SK-N-SH treated with all-trans-retinoic acid at 6 μM for 48 hours (cell line): ENCODE measurements at regions not wholly inside any gene's neighbourhood (a gene's known extent, or its start where the extent isn't known, plus 50 kb on each side); places are given as distances from the start of the nearest gene placed in this dataset.

Experiments
- ATAC-seq: fragments of 200-7000 bp; cut with Tn5 transposase; 3 replicates; pipeline ENCODE4 v1.9.1; 2020; ENCODE audit warnings: mild to moderate bottlenecking, moderate library complexity
- ARNTL ChIP-seq: fragments of 450-650 bp; formaldehyde crosslinking; IDR thresholded peaks from 2 replicates; pipeline ENCODE4 v1.5.0; 2020; ENCODE audit warnings: low read depth, mild to moderate bottlenecking, moderate library complexity, borderline replicate concordance
- BACH2 ChIP-seq: fragments of 250-450 bp; sonication (Bioruptor Pico); IDR thresholded peaks from 2 replicates; pipeline ENCODE4 v1.9.0; 2021; ENCODE audit warnings: mild to moderate bottlenecking, borderline replicate concordance
- CSDC2 ChIP-seq: fragments of 250-450 bp; sonication (Bioruptor Pico); IDR thresholded peaks from 2 replicates; pipeline ENCODE4 v1.5.0; 2020; ENCODE audit warnings: mild to moderate bottlenecking, moderate library complexity
- CSRNP3 ChIP-seq: fragments of 250-450 bp; sonication (Bioruptor Pico); IDR thresholded peaks from 2 replicates; pipeline ENCODE4 v1.5.1; 2021; ENCODE audit warnings: mild to moderate bottlenecking, moderate library complexity
- ESRRG ChIP-seq: fragments of 250-450 bp; sonication (Bioruptor Pico); IDR thresholded peaks from 2 replicates; pipeline ENCODE4 v1.6.1; 2021; ENCODE audit warnings: mild to moderate bottlenecking
- GLIS3 ChIP-seq: fragments of 250-450 bp; sonication (Bioruptor Pico); IDR thresholded peaks from 2 replicates; pipeline ENCODE4 v1.5.0; 2020; ENCODE audit warnings: mild to moderate bottlenecking, moderate library complexity
- ISL1 ChIP-seq: fragments of 250-450 bp; sonication (Bioruptor Pico); IDR thresholded peaks from 2 replicates; pipeline ENCODE4 v2.1.2; 2022; ENCODE audit warnings: mild to moderate bottlenecking, moderate library complexity
- OSR1 ChIP-seq: fragments of 250-450 bp; sonication (Bioruptor Pico); IDR thresholded peaks from 2 replicates; pipeline ENCODE4 v1.8.0; 2022; ENCODE audit warnings: moderate library complexity, mild to moderate bottlenecking, inconsistent platforms
- POU6F1 ChIP-seq: fragments of 250-450 bp; sonication (Bioruptor Pico); IDR thresholded peaks from 2 replicates; pipeline ENCODE4 v1.8.0; 2021; ENCODE audit warnings: low read depth, mild to moderate bottlenecking, moderate library complexity, borderline replicate concordance
- PPARA ChIP-seq: fragments of 250-450 bp; sonication (Bioruptor Pico); IDR thresholded peaks from 2 replicates; pipeline ENCODE4 v1.5.0; 2020; ENCODE audit warnings: mild to moderate bottlenecking, borderline replicate concordance
- RARB ChIP-seq: fragments of 250-450 bp; sonication (Bioruptor Pico); IDR thresholded peaks from 2 replicates; pipeline ENCODE4 v1.8.0; 2021; ENCODE audit warnings: mild to moderate bottlenecking, moderate library complexity
- SNAI2 ChIP-seq: fragments of 250-450 bp; sonication (Bioruptor Pico); IDR thresholded peaks from 2 replicates; pipeline ENCODE4 v1.5.0; 2020; ENCODE audit warnings: mild to moderate bottlenecking, moderate library complexity
- TCF4 ChIP-seq: fragments of 250-450 bp; sonication (Bioruptor Pico); IDR thresholded peaks from 2 replicates; pipeline ENCODE4 v1.8.0; 2021; ENCODE audit warnings: mild to moderate bottlenecking, moderate library complexity, borderline replicate concordance
- TOX ChIP-seq: fragments of 250-450 bp; sonication (Bioruptor Pico); IDR thresholded peaks from 2 replicates; pipeline ENCODE4 v1.8.0; 2021; ENCODE audit warnings: mild to moderate bottlenecking, moderate library complexity, borderline replicate concordance
- TSHZ2 ChIP-seq: fragments of 250-450 bp; sonication (Bioruptor Pico); IDR thresholded peaks from 2 replicates; pipeline ENCODE4 v1.5.0; 2020; ENCODE audit warnings: mild to moderate bottlenecking, moderate library complexity
- ZC3H10 ChIP-seq: fragments of 250-450 bp; sonication (Bioruptor Pico); IDR thresholded peaks from 2 replicates; pipeline ENCODE4 v1.5.1; 2021; ENCODE audit warnings: mild to moderate bottlenecking, moderate library complexity
- ZFP3 ChIP-seq: fragments of 250-450 bp; sonication (Bioruptor Pico); IDR thresholded peaks from 2 replicates; pipeline ENCODE4 v1.5.0; 2020; ENCODE audit warnings: mild to moderate bottlenecking, moderate library complexity
- ZFP30 ChIP-seq: fragments of 450-650 bp; formaldehyde crosslinking; IDR thresholded peaks from 2 replicates; pipeline ENCODE4 v1.5.0; 2022; ENCODE audit warnings: mild to moderate bottlenecking, moderate library complexity
- ZNF565 ChIP-seq: fragments of 450-650 bp; formaldehyde crosslinking; conservative IDR thresholded peaks from 2 replicates; pipeline ENCODE4 v1.5.0; 2020; ENCODE audit warnings: low read depth, mild to moderate bottlenecking, moderate library complexity
- ZNF70 ChIP-seq: fragments of 450-650 bp; formaldehyde crosslinking; IDR thresholded peaks from 2 replicates; pipeline ENCODE4 v1.5.0; 2020; ENCODE audit warnings: mild to moderate bottlenecking, moderate library complexity
- ZNF8 ChIP-seq: fragments of 450-650 bp; formaldehyde crosslinking; IDR thresholded peaks from 2 replicates; pipeline ENCODE4 v1.5.0; 2020; ENCODE audit warnings: mild to moderate bottlenecking, moderate library complexity

- TF ChIP-seq ARNTL (CRISPR knock-in tag) (no peak), POU6F1 (CRISPR knock-in tag) (no peak), ESRRG (CRISPR knock-in tag) (no peak), ZNF565 (CRISPR knock-in tag) (no peak), GLIS3 (CRISPR knock-in tag) (no peak), RARB (CRISPR knock-in tag) (no peak), CSRNP3 (CRISPR knock-in tag) (no peak), ISL1 (no peak), SNAI2 (no peak), TCF4 (CRISPR knock-in tag) (no peak), OSR1 (CRISPR knock-in tag) (no peak), BACH2 (CRISPR knock-in tag) (no peak), ZC3H10 (CRISPR knock-in tag) (no peak)
- no peak for ATAC-seq
Measured at GRCh38 chr10:129029051-129029450, 438.0 kb upstream of the MGMT start.

- no peak for ATAC-seq
- TF ChIP-seq SNAI2 (no peak), ZNF565 (CRISPR knock-in tag) (no peak), RARB (CRISPR knock-in tag) (no peak), TCF4 (CRISPR knock-in tag) (no peak), GLIS3 (CRISPR knock-in tag) (no peak), POU6F1 (CRISPR knock-in tag) (no peak), ISL1 (no peak), ZFP30 (CRISPR knock-in tag) (no peak), ESRRG (CRISPR knock-in tag) (no peak), CSRNP3 (CRISPR knock-in tag) (no peak), TOX (CRISPR knock-in tag) (no peak), ZC3H10 (CRISPR knock-in tag) (no peak)
Measured at GRCh38 chr10:129029851-129030602, 437.0 kb upstream of the MGMT start.

- no peak for TF ChIP-seq ZNF70 (CRISPR knock-in tag)
- no peak for TF ChIP-seq CSDC2 (CRISPR knock-in tag)
- TF ChIP-seq PPARA (CRISPR knock-in tag) = no peak
- TF ChIP-seq ZC3H10 (CRISPR knock-in tag) = no peak
- TF ChIP-seq, all 23 proteins: peak for 0
- no peak for ATAC-seq
Measured at GRCh38 chr10:129030603-129030895, 436.5 kb upstream of the MGMT start.

GRCh38 chr10:129030996-129031843, 435.8 kb upstream of the MGMT start:
- no peak for ATAC-seq
- TF ChIP-seq ESRRG (CRISPR knock-in tag) = no peak

- no peak for ATAC-seq
- no peak for TF ChIP-seq POU6F1 (CRISPR knock-in tag)
- TF ChIP-seq PPARA (CRISPR knock-in tag) = no peak
- TF ChIP-seq CSDC2 (CRISPR knock-in tag) = no peak
- TF ChIP-seq ZNF8 = no peak
- TF ChIP-seq ZFP30 (CRISPR knock-in tag) = no peak
- TF ChIP-seq OSR1 (CRISPR knock-in tag) = no peak
- no peak for TF ChIP-seq SNAI2
- no peak for TF ChIP-seq ESRRG (CRISPR knock-in tag)
- no peak for TF ChIP-seq ARNTL (CRISPR knock-in tag)
- no peak for TF ChIP-seq ZNF565 (CRISPR knock-in tag)
- no peak for TF ChIP-seq ZFP3 (CRISPR knock-in tag)
- TF ChIP-seq RARB (CRISPR knock-in tag) = no peak
- TF ChIP-seq TSHZ2 (CRISPR knock-in tag) = no peak
- TF ChIP-seq ZNF70 (CRISPR knock-in tag) = no peak
Measured at GRCh38 chr10:129031844-129032150, 435.2 kb upstream of the MGMT start.
